Fibroblast of skin of right quadriceps (primary cell): ENCODE measurements at regions not wholly inside any gene's neighbourhood (a gene's known extent, or its start where the extent isn't known, plus 50 kb on each side); places are given as distances from the start of the nearest gene placed in this dataset.
"Not testable (repeated sequence)": the region's sequence is repeated elsewhere in the genome, so short reads cannot be mapped to it uniquely, and the experiment has no call there.

Experiments used
- DNase-seq: peaks from one replicate; pipeline ENCODE4 v3.0.0-alpha.2; 2013

GRCh38 chr1:169022648-169023047 lies 83.8 kb upstream of the ATP1B1 start:
- no peak for DNase-seq

DNA sequence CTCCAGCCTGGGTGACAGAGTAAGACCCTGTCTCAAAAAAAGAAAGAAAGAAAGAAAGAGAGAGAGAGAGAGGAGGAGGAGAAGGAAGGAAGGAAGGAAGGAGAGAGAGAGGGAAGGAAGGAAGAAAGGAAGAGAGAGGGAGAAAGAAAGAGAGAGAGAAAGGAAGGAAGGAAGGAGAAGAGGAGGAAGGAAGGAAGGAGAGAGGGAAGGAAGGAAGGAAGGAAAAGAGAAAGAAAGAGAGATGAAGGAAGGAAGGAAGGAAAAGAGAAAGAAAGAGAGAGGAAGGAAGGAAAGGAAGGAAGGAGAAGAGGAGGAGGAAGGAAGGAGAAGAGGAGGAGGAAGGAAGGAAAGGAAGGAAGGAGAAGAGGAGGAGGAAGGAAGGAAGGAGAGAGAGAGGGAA lies 82.2 kb upstream of the ATP1B1 start:
- DNase-seq: no peak

- DNase-seq: no peak
These were observed 81.7 kb upstream of the ATP1B1 start for GRCh38 chr1:169024800-169025271.

GRCh38 chr1:169025412-169025811 lies 81.1 kb upstream of the ATP1B1 start:
- no peak for DNase-seq

GRCh38 chr1:169027607-169028320 lies 78.7 kb upstream of the ATP1B1 start:
- no peak for DNase-seq

DNA sequence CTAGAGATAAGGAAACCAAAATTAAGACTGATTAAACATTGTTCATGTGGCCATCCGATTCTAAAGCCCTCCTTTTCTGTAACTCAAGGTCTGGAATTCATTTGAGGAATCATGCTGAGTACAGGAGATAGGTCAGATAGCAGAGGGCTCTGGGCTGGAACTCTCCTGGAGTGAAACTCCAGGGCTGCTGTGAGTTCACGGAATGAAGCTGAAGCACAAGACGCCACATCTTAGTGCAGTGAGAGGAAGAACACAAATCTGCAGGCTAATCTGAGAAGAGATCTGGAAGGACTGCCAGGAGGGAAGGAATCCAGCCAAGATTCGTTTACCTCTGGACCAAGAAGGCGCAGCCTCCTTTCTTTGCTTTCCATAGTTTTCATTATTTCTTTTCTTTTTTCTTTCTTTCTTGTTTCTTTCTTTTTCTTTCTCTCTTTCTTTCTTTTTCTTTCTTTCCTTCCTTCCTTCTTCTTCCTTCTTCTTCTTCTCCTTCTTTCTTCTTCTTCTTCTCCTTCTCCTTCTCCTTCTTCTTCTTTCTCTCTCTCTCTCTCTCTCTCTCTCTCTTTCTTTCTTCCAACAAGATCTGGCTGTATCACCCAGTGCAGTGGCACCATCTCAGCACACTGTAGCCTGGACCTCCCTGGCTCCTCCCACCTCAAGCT lies 74.8 kb upstream of the ATP1B1 start:
- DNase-seq: no peak

DNA sequence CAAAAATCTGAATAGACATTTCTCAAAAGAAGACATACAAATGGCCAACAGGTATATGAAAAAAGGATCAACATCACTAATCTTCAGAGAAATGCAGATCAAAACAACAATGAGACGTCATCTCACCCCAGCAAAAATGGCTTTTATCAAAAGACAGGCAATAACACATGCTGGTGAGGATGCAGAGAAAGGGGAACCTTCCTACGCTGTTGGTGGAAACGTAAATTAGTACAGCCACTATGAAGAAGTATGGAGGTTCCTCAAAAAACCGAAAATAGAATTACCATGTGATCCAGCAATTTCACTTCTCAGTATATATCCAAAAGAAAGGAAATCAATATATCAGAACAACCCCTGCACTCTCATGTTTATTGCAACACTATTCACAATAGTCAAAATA lies 65.1 kb upstream of the ATP1B1 start:
- DNase-seq: no peak

GRCh38 chr1:169042377-169042776 lies 64.1 kb upstream of the ATP1B1 start:
- no peak for DNase-seq

- DNase-seq: no peak
These were observed 62.7 kb upstream of the ATP1B1 start for GRCh38 chr1:169043823-169044222.

- DNase-seq: no peak
These were observed 62.2 kb upstream of the ATP1B1 start for GRCh38 chr1:169044296-169044695.

- no peak for DNase-seq
These were observed 61.5 kb upstream of the ATP1B1 start for GRCh38 chr1:169044971-169045370.

- no peak for DNase-seq
These were observed 59.8 kb upstream of the ATP1B1 start for GRCh38 chr1:169046671-169047070.

DNA sequence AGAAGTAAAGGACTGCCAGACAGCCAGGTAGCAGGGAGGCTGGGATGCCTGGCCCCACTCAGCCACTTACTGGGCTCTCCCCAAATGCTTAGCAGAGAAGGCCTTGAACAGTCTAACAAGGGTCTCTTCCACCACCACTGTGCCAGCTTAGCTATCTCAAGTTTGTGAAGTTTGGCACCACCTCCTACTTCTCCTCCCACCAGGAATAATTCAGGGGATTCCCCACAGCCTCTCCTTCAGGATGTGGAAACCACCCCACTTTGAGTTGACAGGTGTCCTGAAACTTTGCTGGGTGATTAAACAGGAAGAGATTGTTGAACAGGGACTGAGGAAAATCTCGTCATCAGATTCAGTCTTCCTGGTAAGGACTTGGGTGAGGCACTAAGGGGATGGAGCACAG lies 59.4 kb upstream of the ATP1B1 start:
- no peak for DNase-seq

DNA sequence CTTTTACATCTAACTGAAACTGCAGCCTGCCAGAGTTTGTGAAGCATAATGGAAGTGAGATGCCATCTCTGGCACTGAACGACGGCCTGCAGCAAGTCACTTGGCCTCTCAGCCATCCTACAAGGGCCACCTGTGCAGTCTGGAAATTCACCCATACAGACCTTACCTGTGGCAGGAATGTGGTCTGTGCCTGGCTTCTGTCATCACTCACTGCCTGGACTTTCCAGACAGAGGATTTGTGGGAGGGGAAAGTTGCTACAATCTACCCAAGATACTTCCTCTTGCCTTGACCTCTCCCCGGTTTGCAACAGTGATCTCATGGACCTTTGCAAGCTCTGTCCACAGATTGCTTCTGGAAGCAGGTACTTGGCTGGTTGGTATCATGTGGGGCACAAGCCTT lies 58.4 kb upstream of the ATP1B1 start:
- no peak for DNase-seq

- no peak for DNase-seq
These were observed 57.1 kb upstream of the ATP1B1 start for GRCh38 chr1:169049258-169049938.

GRCh38 chr1:169051171-169051570 lies 55.3 kb upstream of the ATP1B1 start:
- no peak for DNase-seq

- DNase-seq: not testable (repeated sequence)
These were observed 54.3 kb upstream of the ATP1B1 start for GRCh38 chr1:169052171-169052570.

- no peak for DNase-seq
These were observed 53.8 kb upstream of the ATP1B1 start for GRCh38 chr1:169052727-169053126.

GRCh38 chr1:169053196-169053595 lies 53.3 kb upstream of the ATP1B1 start:
- no peak for DNase-seq
